Mucosa of stomach (tissue), 1 donor: ENCODE measurements at regions not wholly inside any gene's neighbourhood (a gene's known extent, or its start where the extent isn't known, plus 50 kb on each side); places are given as distances from the start of the nearest gene placed in this dataset.

Source experiments
- H3K27me3 ChIP-seq: one replicate; pipeline ENCODE4 v1.7.0; 2013; ENCODE audit warnings: mild to moderate bottlenecking, low read length; ENCODE audit not compliant: control insufficient read depth, insufficient read depth
- H3K36me3 ChIP-seq: one replicate; pipeline ENCODE4 v1.7.0; 2013; ENCODE audit warnings: low read length; ENCODE audit not compliant: control insufficient read depth, insufficient read depth
- H3K4me1 ChIP-seq: one replicate; pipeline ENCODE4 v1.7.0; 2013; ENCODE audit warnings: mild to moderate bottlenecking, low read length; ENCODE audit not compliant: control insufficient read depth, insufficient read depth
- H3K4me3 ChIP-seq: one replicate; pipeline ENCODE4 v1.7.0; 2013; ENCODE audit warnings: low read length
- H3K9ac ChIP-seq: one replicate; pipeline ENCODE4 v1.7.0; 2013; ENCODE audit warnings: mild to moderate bottlenecking, low read length, moderate library complexity
- H3K9me3 ChIP-seq: one replicate; pipeline ENCODE4 v1.7.0; 2013; ENCODE audit warnings: mild to moderate bottlenecking, low read length, moderate library complexity; ENCODE audit not compliant: control insufficient read depth
- donor health status: Pancreatic carcinoma.

DNA sequence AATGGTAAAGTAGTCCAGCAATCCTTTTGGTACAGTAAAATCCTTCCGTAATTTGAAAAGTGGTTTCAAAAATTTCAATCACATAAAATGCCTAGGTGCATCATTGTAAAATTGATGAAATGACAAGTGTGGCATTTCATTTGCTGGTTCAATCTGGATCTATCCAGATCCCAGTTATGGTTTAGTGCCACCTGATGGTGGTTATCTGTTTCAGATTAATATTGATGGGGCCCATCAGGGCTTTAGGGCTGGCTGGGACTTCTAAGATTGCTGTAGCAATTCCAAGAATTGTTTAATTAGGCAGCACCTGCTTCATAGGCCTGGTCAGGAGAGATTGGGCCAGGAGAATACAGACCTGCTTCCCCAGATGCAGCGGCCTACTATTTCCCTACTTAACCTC is 55.5 kb upstream of the PIK3C3 start:
- no peaks in the 10 kb centered on the region for H3K36me3 ChIP-seq
- no peak overlapping the region for H3K9ac ChIP-seq
- no peaks in the 10 kb centered on the region for H3K4me1 ChIP-seq
- no peaks in the 10 kb centered on the region for H3K27me3 ChIP-seq
- no peak overlapping the region for H3K4me3 ChIP-seq
- H3K9me3 ChIP-seq = no peaks in the 10 kb centered on the region

DNA sequence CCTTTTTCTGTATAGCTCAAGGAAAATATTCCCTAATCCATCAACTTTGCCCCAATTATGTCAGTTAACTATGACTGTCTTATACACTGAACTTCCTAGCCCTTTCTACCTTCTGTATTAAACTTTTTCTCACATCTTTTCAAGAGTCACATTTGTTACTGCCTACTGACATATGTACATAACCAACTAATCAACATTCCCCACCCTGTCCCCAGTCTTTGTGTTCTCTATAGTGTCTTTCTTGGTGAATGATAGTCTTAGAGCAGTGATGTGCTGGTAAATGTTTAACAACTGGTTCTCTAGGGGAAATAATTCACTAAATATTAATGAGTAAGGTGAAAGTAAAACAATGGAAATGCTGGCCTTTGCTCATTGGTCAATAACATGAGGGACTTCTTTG is 61.6 kb upstream of the PIK3C3 start:
- H3K4me3 ChIP-seq = no peak overlapping the region
- H3K4me1 ChIP-seq = no peaks in the 10 kb centered on the region
- H3K36me3 ChIP-seq = no peaks in the 10 kb centered on the region
- H3K9me3 ChIP-seq = no peaks in the 10 kb centered on the region
- no peak overlapping the region for H3K9ac ChIP-seq
- no peaks in the 10 kb centered on the region for H3K27me3 ChIP-seq

DNA sequence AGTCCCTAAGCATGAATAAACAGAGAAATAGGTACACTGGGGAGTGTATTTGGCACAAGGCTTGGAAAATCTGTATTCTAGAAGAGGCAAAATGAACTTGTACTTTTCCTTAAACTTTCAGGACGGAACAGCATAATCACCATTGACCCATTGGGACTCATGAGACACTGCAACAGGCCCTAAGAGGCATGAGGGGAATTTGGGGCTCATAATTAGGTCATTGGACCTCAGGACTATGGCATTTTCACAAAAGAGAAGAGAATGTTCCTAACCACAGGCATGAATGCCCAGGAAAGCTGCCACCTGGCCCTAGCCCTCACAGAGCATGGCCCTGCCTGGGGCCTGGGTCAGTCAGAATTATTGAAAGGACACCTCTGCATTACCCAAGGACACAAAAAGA is 67.9 kb upstream of the PIK3C3 start:
- Histone ChIP-seq H3K27me3 (no peaks in the 10 kb centered on the region), H3K4me1 (no peaks in the 10 kb centered on the region), H3K4me3 (no peak overlapping the region), H3K9ac (no peak overlapping the region), H3K9me3 (no peaks in the 10 kb centered on the region), H3K36me3 (no peaks in the 10 kb centered on the region)

DNA sequence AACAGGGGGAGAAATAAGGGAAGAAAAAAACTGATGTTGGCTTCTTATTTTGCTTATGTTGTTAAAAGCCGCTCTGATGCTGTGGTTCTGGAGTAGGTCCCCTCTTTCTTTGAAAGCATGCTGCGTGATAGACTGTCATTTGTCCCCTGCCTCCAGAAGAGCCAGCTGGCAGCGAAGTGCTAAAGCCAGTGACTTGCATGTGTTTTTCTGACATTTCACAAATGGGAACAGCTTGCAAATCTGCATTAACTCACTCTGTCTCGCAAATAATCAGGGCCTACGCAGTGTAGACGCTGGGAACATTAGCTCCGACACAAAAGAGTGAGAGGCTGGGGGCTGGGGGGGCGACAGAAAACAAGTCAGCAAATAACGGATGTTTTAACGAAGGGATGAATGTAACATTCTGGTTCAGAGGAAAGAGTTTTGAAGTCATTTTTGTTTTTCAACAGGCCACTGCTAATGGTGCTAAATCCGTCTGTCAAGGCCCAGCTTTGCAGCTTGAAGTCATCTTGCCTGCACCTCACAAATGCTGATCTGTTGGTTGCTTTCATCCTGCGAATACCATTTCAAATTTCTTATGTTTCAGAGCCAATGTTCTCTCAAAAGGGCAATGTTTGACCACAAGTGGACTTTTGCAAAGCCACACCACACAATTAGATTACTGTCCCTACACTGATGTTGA is 68.8 kb upstream of the PIK3C3 start:
- no peak overlapping the region for H3K4me3 ChIP-seq
- no peak overlapping the region for H3K9ac ChIP-seq
- no peaks in the 10 kb centered on the region for H3K36me3 ChIP-seq
- no peaks in the 10 kb centered on the region for H3K27me3 ChIP-seq
- no peaks in the 10 kb centered on the region for H3K4me1 ChIP-seq
- H3K9me3 ChIP-seq = no peaks in the 10 kb centered on the region

DNA sequence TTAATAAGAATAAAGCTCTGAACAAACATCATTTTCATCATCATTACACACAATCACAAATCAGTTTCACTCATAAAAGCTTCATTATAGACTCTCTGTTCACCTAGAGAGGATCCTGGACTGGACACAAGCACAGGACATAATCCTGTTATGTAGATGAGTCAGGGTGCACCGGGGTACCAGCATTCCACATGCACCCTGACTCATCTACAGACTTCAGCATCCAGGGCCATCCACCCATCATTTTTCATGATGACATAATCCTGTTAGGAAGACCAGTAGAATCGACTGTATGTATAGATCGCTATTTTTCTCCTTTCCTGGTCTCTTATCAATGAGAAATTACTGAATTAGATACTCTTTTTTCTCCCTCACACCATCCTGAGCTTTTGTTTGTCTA is 73.7 kb upstream of the PIK3C3 start:
- Histone ChIP-seq H3K9me3 (no peaks in the 10 kb centered on the region), H3K9ac (no peak overlapping the region), H3K4me1 (no peaks in the 10 kb centered on the region), H3K36me3 (no peaks in the 10 kb centered on the region), H3K27me3 (no peaks in the 10 kb centered on the region), H3K4me3 (no peak overlapping the region)

DNA sequence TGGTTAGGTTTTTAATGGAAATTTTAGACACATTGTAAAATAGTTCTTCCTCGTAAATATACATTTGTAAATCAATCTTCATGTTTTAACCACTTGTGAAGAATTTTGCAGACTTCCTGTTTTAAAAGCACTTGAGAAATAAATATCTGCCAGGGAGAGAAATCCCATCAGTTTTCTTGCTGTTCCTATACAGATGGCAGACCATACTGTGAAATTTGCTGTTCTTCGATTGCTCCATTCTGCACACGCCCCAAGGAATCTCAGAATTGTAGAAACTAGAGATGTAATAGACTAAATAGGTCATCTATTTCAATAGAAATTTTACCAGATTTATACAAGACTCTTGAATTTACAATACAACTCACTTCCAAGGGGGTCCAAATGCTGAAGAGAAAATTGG is 75.8 kb upstream of the PIK3C3 start:
- Histone ChIP-seq H3K9ac (no peak overlapping the region), H3K4me3 (no peak overlapping the region)

DNA sequence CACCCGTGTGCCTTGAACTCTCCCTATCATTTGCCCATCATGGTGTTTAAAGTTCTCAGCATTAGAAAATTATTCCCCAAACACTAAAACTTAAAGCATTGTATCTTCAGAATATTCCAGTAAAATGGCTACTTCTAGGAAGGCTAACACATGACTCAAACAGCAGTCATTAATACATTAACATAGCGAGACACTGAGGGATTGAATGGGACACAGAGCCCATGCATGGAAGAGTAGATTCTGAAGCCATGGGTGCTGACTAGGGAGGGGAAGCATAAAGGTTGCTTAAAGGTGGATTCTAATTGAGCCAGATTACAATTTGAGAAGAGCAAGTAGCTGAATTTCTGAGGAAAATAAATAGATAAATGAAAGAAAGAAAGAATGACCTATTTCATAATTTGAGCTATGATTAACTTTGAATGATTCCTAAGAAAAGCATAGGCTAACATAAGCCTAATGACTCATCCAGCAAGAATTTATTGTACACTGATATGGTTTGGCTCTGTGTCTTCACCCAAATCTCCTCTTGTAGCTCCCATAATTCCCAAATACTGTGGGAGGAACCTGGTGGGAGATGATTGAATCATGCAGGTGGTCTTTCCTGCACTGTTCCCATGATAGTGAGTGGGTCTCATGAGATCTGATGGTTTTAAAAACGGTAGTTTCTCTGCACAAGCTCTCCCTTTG is 79.8 kb upstream of the PIK3C3 start:
- no peaks in the 10 kb centered on the region for H3K27me3 ChIP-seq
- H3K9ac ChIP-seq = no peak overlapping the region
- no peak overlapping the region for H3K4me3 ChIP-seq
- H3K36me3 ChIP-seq = no peaks in the 10 kb centered on the region
- no peaks in the 10 kb centered on the region for H3K9me3 ChIP-seq
- H3K4me1 ChIP-seq = no peaks in the 10 kb centered on the region

More for the DNA sequence above, 75.8 kb upstream of the PIK3C3 start:
- H3K36me3 ChIP-seq = no peaks in the 10 kb centered on the region
- H3K27me3 ChIP-seq = no peaks in the 10 kb centered on the region
- no peaks in the 10 kb centered on the region for H3K9me3 ChIP-seq
- H3K4me1 ChIP-seq = no peaks in the 10 kb centered on the region

DNA sequence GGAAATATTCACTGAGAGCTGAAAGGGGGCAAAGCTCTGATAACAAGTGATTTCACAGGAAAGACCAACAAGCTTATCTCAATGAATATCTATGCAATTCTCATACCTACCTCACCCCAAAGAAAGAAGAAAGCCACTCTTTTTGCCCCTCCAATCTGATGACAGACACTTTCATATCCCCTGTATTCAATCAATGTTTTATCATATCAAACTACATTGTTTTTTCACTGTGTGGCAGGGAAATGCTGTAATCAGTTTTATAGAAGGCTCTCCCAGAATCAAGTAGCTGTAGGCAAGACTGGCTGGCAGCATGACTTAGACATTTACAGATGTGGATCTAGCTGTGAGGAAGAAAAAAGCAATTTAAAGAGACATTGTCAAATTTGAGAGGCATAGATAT is 81.3 kb upstream of the PIK3C3 start:
- Histone ChIP-seq H3K9me3 (no peaks in the 10 kb centered on the region), H3K27me3 (no peaks in the 10 kb centered on the region), H3K9ac (no peak overlapping the region), H3K36me3 (no peaks in the 10 kb centered on the region), H3K4me1 (no peaks in the 10 kb centered on the region), H3K4me3 (no peak overlapping the region)

DNA sequence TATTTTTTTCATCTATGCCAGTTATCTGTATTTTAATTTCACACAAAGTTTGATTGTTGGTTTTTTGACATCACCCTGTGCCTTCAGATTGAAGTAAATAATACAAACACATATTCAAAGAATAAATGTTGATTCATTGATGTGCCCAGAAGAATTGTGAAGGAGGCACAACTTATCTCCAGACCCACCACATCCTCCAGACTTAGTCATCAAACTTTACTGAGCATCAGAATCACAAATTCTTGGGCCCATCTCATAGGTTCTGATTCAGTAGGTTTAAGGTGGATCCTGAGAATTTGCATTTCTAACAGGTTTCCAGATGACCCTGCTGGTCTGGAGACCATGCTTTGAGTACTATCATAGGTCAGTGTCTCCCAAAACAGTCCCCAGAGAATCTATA is 82.8 kb upstream of the PIK3C3 start:
- Histone ChIP-seq H3K4me1 (no peaks in the 10 kb centered on the region), H3K9me3 (no peaks in the 10 kb centered on the region), H3K36me3 (no peaks in the 10 kb centered on the region), H3K4me3 (no peak overlapping the region), H3K27me3 (no peaks in the 10 kb centered on the region), H3K9ac (no peak overlapping the region)

DNA sequence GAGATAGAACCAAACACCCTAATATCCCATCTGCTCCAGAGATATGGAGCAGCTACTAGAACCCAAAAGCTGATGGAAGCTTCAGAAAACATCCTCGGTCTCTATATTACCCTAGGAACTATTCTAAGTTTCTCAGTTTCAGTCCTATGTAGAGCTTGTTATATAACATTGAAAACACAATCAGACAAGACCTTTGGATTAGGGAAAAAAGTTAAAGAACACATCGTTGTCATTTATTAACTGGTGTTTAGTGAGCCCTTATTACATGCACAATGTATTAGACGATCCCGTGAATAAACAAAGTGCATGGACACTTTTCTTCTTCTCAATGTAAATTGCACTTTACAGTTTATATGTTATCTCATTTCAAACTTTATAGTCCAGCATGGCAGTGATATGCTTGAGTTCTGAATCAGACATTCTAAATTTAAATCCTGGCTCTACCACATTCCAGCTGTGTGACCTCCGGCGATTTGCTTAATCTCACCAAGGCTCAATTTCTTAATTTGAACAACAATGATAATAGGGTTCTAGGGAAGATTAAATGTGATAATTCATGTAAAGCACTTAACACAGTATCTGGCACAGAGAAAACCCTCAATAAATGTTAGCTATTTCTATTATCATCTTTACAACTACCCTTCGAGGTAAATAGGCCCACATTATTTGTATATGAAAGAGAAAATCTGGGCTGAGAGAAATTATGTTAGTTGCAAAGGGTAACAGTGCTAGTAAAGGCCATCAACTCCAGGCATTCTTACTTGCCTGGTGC is 83.6 kb upstream of the PIK3C3 start:
- Histone ChIP-seq H3K4me1 (no peaks in the 10 kb centered on the region), H3K9ac (no peak overlapping the region), H3K27me3 (no peaks in the 10 kb centered on the region), H3K4me3 (no peak overlapping the region), H3K9me3 (no peaks in the 10 kb centered on the region), H3K36me3 (no peaks in the 10 kb centered on the region)

DNA sequence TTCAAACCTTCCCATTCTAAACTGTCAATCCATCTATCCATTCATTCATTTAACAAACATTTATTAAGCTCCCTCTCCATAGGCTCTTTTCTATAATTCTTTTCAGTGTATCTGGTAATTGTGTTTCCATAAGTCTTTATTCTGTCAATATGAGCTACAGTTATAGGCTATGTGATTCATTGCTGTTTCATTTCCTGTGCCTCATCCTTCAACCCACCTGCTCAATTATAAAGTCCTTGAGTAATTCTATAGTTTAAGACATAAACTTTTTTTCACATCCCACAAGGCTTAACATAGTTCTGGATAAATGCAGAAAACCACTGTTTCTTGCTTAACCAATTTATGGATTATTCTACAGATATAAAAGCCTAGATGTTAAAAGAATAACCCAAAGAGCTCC is 84.2 kb upstream of the PIK3C3 start:
- no peaks in the 10 kb centered on the region for H3K27me3 ChIP-seq
- no peaks in the 10 kb centered on the region for H3K9me3 ChIP-seq
- H3K4me1 ChIP-seq = no peaks in the 10 kb centered on the region
- H3K36me3 ChIP-seq = no peaks in the 10 kb centered on the region
- no peak overlapping the region for H3K9ac ChIP-seq
- no peak overlapping the region for H3K4me3 ChIP-seq

DNA sequence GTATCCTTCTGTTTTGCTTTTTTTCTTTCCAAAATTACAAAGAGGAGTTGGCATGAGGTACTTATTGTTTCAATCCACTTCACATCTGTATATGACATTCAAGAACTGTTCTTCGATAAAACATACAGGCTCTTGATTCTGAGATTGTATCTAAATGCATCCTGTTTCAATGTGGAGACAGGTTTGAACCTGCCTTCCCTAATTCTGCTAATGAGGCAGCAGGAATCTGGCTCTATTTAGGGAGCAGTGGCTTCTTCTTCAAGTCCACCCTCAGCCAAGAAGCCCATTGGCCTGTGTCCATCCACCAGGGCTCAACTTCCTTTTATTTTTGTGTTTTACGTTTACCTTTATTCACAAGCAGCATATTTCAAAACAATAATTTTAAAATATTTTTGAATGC is 84.8 kb upstream of the PIK3C3 start:
- Histone ChIP-seq H3K9ac (no peak overlapping the region), H3K27me3 (no peaks in the 10 kb centered on the region), H3K4me3 (no peak overlapping the region), H3K4me1 (no peaks in the 10 kb centered on the region), H3K9me3 (no peaks in the 10 kb centered on the region), H3K36me3 (no peaks in the 10 kb centered on the region)
